ENCODE measurements at regions not wholly inside any gene's neighbourhood (a gene's known extent, or its start where the extent isn't known, plus 50 kb on each side); places are given as distances from the start of the nearest gene placed in this dataset.
A peak's percentile ranks its signal among the peaks of the same experiment; 100 is the strongest.
"Not testable (repeated sequence)": the region's sequence is repeated elsewhere in the genome, so short reads cannot be mapped to it uniquely, and the experiment has no call there.

DNA sequence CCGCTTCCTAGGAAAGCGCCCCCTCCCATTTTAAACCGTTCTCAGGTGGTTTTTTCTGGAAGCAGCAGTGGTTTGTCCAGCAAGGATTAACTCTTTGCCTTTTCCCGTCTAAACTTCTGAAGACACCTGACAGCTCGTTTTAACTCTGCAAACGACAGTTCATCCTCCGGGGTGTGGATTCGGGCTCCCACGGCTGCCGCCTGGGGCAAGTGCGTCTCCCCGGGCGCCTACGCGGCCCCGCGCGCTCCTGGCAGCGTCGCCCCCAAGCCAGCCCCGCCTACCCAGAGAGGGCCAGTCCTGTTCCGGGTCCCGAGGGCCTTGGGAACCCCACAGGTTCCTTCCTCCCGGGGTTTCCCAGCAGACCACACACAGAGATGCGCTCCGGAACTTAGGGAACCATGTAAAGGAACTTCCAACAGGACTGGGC lies 54.4 kb downstream of the PRR18 start:
- DNase-seq: no peak

DNA sequence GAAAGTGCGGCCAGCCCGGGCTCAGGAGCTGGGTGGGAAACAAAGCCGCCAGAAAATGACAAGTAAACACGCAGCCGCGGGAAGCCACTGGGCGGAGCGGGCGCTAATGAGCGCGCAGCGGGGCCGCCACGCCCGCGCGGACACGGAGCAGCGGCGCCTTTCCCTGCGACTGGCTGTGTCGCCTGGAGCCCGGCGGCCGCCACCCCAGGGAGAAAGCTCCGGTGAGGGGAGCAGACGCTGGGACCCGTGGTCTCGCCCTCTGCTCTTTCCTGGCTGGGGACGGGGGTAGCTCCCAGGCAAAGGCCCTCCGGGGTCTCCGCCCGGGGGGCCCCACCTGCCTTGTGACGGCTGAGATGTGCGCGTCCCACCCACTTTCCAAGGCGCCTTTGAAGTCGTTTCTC lies 54.9 kb downstream of the PRR18 start:
- DNase-seq: no peak

DNA sequence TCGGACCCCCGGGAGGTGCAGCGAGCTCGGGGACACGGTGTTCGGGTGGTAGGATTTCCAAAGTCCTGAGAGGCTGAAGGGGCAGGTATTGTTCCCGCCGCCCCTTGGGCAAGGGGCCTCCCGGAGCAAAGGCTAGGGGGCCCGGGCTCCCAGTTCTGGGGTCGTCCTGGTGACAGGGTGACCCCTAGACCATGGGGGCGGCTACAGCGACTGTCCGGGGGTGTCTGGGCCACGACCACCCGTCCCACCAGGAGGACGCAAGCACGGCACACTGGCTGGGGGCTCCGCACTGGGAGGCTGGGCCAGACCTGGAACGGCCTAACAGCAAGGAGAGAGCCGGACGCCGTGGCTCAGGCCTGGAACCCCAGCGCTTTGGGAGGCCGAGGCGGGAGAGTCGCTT lies 55.6 kb downstream of the PRR18 start:
- DNase-seq: no peak

DNA sequence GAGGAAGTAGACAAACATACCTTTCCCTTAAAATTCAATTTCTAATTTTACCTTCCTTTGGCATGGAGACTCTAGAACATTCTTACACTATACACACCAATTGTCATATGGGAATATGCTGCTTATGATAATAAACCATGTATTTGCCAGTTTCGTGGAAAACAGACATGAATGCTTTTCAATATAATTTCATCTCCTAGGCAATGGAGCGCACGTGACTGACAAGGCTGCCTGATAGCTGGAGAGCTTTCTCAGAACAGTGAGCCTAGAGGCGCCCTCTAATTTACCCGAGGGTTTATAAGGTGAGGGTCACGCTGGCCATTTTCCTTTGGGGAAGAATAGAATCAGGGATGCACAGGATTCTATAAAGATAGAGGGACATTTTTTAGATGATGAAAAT lies 56.5 kb downstream of the PRR18 start:
- no peak for DNase-seq

DNA sequence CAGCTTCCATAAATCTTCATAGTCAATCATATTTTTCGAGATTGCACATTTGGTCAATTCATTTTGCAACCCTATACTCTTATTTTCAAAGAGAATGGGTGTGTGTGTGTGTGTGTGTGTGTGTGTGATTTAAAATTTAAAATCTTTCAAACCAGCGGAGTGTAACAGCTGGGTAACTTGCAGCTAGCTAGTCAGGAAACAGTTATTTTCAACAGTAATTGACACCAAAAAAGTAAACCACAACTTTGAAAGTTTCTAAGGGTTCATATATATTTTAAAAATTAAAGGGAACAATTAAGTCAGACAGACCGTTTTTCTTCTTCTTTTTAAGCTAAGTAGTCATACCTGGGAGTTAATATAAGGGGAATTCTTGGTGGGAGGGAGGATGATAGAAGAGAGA lies 57.0 kb downstream of the PRR18 start:
- DNase-seq: no peak

- not testable (repeated sequence) for DNase-seq
These were observed 59.0 kb downstream of the PRR18 start for GRCh38 chr6:166249061-166249785.

DNA sequence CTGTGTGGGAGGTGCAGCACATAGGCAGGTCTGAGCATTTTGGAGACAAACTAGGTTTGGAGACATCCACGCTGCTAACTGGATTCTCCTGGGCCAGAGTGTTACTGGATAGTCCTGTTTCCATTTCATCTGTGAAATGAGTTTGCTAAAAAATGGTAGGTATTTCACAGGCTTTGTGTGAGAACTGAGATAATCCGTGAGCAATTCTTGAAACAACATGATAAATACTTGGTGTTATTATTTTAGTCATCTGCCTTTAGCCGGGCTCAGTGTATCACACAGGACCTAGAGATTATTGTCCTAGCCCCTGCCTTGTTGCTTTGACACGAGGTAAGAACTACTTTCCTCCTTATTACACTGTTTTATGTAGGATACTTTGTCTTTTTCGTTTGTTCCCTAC lies 63.0 kb downstream of the PRR18 start:
- DNase-seq: no peak

DNA sequence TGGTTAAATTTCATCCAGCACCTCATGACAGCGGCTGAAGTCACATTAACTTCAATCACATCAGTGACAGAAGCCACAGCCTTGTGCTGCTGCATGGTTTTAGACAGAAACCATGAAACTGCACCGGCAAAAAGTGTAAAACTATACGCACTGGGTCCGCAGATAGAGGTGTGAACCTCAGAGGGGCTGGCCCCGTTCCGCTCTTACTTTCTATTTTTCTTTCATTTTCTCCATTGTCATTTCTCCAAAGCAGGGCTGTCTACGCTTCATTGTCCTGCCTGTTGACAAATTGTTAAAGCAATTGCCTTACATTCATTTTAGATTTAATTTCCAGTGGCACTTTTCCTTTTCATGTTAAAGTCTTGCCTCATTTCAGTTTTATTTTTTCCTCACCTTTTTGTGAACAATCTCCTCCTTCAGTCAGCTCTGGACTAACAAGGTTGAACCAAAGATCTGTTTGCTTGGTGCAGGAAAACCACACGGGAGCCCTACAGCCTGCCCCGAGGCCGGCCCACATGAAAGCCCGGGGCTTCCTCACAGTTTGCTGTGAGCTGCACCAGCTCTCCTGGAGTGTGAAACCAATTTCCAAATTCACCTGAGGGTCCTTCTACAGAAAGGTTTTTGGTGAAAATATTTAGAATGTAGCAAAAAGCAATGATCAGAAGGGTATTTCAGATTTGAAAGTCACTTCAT lies 63.7 kb downstream of the PRR18 start:
- peak; percentile 12 for DNase-seq

GRCh38 chr6:166242888-166243287 lies 65.3 kb downstream of the PRR18 start:
- no peak for DNase-seq

DNA sequence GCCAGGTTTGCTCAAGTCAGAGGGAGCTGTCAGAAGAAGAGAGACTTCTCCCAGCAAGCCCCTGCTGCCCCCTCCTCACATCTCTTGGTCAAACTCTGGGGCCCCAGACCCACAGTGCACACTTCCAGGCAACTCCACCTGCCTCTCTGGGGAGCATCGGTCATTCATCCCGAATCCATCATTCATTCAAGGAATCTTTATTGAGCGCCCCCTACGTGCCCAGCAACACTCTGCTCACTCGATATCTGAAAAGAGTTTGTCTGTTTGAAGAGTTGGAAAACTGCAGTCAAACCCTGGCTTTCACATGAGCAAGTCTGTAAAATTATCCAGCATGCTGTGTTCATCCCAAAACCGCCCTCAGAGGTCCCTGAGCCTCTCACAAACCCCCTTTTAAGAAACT lies 66.2 kb downstream of the PRR18 start:
- DNase-seq: no peak

- no peak for DNase-seq
These were observed 67.3 kb downstream of the PRR18 start for GRCh38 chr6:166240889-166241288.

DNA sequence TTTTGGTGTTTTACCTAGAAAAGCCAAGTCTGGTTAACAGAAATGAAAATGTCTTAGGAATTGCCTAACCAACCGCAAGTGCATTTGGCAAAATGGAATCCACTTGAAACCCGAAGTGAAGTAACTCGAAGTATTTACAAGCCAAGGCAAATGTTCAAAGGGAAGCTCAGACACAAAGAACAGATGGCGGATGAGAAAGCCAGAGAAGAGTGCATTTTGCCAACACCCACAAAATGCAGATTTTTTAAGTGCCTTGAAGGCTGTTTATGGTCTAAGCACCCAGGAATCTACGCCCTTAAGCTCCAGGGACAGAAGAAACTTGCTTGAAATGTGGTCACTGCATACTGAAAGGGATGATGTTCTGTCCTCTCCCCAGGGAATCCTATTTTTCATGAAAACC lies 70.0 kb upstream of the TBXT start:
- DNase-seq: no peak

DNA sequence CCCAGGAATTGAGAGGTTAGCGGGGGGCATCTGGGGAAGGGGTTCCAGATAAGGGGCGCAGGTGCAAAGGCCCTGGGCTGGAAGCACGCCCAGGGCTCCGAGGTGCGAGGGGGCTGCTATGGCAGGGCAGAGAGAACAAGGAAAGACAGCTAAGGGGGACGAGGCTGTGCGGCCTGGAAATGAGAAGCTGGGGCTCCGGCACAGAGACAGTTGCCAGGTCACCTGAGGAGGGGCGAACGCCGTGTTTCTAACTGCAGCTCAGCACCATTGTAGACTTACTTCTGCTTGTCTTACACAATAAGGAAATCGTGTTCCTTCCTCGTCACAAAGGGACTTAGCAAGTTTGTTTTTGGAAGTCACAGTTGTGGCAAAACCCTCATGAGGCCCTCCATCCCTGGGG lies 68.9 kb upstream of the TBXT start:
- no peak for DNase-seq

- DNase-seq: no peak
These were observed 68.1 kb upstream of the TBXT start for GRCh38 chr6:166235666-166236292.

DNA sequence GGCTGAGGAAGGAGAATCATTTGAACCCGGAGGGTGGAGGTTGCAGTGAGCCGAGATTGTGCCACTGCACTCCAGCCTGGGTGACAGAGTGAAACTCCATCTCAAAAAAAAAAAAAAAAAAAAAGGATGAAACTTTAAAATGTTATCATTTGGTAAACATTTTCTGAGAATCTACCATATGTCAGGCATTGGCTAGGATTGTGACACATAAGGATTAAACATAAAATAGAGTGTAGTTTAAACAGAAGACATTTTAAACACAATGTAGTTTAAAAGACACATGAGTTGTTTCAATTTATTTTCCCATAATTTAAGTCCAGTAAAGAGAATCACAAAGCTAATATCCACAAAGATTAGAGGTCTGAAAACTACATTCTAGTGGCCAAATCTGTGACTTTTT lies 63.5 kb upstream of the TBXT start:
- not testable (repeated sequence) for DNase-seq

DNA sequence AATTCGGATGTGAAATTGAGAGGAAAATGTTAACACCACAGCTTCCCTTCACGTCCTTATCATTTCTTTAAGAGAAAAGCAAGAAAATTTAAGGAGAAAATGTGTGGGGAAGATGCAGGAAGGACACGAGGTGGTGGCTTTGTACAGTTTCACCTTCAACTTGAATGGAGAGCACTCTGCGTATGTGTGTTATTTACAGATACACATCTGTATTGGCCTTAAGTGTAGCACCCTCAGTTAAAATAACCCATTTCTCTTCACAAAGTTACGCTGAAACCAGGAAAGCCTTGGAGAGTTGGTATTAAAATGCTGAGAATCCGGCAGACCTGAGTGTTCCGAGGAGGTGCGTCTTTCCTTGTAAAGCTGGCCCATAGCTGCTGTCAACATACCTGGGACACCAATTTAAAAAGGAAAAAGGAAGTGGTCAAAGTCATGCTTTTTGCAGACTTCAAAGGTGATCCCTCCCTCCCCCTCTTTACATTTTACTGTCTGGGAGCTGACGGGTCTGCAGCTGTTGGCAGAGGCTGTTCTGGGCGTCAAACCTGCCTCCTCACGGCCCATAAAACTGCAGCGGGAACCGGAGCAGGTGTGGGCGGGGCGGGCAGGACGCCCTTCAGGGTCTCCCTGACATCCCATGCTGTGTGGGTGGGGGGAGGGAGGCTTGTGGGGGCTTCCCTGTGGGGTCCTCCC lies 61.3 kb upstream of the TBXT start:
- no peak for DNase-seq

GRCh38 chr6:166228425-166228824 lies 60.8 kb upstream of the TBXT start:
- no peak for DNase-seq

DNA sequence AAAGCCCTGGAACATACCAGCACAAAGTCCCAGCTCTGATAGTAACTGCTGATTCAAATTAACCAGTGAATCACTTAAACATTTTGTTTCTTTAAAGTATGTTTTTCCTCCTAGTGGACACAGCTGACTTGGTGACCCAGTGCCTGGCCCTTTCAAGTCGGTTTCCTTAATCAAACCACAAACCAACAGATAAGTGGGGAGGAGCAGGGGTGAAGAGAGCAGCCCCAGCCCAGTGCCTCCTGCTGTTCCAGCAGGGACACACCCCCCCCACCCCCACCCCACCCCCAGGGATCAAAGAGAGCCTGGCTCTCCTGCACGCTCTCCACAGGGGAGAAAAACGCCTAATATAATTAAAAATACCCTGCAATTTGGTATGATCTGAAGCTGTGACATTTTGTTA lies 55.4 kb upstream of the TBXT start:
- no peak for DNase-seq

- no peak for DNase-seq
These were observed 55.0 kb upstream of the TBXT start for GRCh38 chr6:166222631-166223030.

DNA sequence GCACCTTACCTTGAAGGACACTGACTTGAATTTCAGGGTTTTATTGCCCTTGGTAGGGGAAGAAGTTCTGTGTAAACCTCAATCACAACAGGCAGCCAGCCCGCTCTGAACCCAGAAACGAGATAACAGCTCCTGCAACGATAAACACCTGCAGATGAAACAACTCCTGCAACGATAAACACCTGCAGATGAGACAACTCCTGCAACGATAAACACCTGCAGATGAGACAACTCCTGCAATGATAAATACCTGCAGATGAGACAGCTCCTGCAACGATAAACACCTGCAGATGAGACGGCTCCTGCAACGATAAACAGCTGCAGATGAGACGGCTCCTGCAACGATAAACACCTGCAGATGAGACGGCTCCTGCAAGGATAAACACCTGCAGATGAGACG lies 54.0 kb upstream of the TBXT start:
- no peak for DNase-seq

DNA sequence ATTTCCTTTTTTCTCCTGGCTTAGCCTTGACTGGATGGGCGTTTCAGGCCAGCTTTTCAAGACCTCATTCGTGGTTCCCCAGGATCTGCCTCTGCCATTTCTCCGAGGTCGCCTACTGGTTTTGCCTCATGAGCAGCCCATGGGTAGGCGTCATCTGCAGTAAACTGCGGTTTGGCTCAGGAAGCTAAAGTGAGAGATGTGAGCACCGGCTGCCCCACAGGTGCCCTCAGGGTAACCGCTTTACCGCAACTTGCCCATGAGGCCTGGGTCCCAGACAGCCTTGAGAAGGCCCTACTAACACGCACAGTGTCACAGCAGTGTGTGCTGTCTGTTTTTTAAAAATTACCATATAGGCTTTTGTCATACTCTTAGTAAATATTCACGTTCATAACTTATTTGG lies 53.4 kb upstream of the TBXT start:
- DNase-seq: peak; percentile 30

Data from GDM1 (cell line).